NCI-H2227 (cell line): ENCODE measurements at regions not wholly inside any gene's neighbourhood (a gene's known extent, or its start where the extent isn't known, plus 50 kb on each side); places are given as distances from the start of the nearest gene placed in this dataset.
A peak's percentile ranks its signal among the peaks of the same experiment; 100 is the strongest.

Experiments
- DNase-seq: peaks from one replicate; lab custom pipeline; 2025; ENCODE audit not compliant: unreplicated experiment; lab: John Stamatoyannopoulos, UW

- DNase-seq = no peak
Measured at GRCh38 chr7:36029853-36030515, 123.1 kb upstream of the EEPD1 start.

- no peak for DNase-seq
Measured at GRCh38 chr7:36032361-36032818, 120.7 kb upstream of the EEPD1 start.

GRCh38 chr7:36034020-36034419, 119.0 kb upstream of the EEPD1 start:
- no peak for DNase-seq

- DNase-seq = no peak
Measured at GRCh38 chr7:36035186-36035585, 117.9 kb upstream of the EEPD1 start.

- no peak for DNase-seq
Measured at GRCh38 chr7:36036590-36036989, 116.5 kb upstream of the EEPD1 start.

GRCh38 chr7:36037121-36037662, 115.9 kb upstream of the EEPD1 start:
- peak; percentile 30 for DNase-seq

- DNase-seq = no peak
Measured at GRCh38 chr7:36038063-36038721, 114.9 kb upstream of the EEPD1 start.

- no peak for DNase-seq
Measured at GRCh38 chr7:36039243-36039642, 113.8 kb upstream of the EEPD1 start.

- DNase-seq = no peak
Measured at GRCh38 chr7:36039671-36040070, 113.4 kb upstream of the EEPD1 start.

- DNase-seq = no peak
Measured at GRCh38 chr7:36040679-36041078, 112.4 kb upstream of the EEPD1 start.

GRCh38 chr7:36044101-36044892, 108.8 kb upstream of the EEPD1 start:
- DNase-seq = no peak

GRCh38 chr7:36045326-36045725, 107.7 kb upstream of the EEPD1 start:
- DNase-seq = no peak

- DNase-seq = peak; percentile 28
Measured at GRCh38 chr7:36045830-36046341, 107.2 kb upstream of the EEPD1 start.

GRCh38 chr7:36047091-36047658, 105.9 kb upstream of the EEPD1 start:
- DNase-seq = no peak

GRCh38 chr7:36048141-36048901, 104.7 kb upstream of the EEPD1 start:
- no peak for DNase-seq

- no peak for DNase-seq
Measured at GRCh38 chr7:36048902-36049240, 104.2 kb upstream of the EEPD1 start.

- no peak for DNase-seq
Measured at GRCh38 chr7:36051501-36051900, 101.6 kb upstream of the EEPD1 start.

GRCh38 chr7:36053589-36053988, 99.5 kb upstream of the EEPD1 start:
- DNase-seq = no peak

- no peak for DNase-seq
Measured at GRCh38 chr7:36054637-36055036, 98.4 kb upstream of the EEPD1 start.

GRCh38 chr7:36055207-36055606, 97.8 kb upstream of the EEPD1 start:
- no peak for DNase-seq

GRCh38 chr7:36057323-36057722, 95.7 kb upstream of the EEPD1 start:
- DNase-seq = no peak
